CD4-positive, alpha-beta memory T cell (primary cell): ENCODE measurements at regions not wholly inside any gene's neighbourhood (a gene's known extent, or its start where the extent isn't known, plus 50 kb on each side); places are given as distances from the start of the nearest gene placed in this dataset.
"Not testable (repeated sequence)": the region's sequence is repeated elsewhere in the genome, so short reads cannot be mapped to it uniquely, and the experiment has no call there.

Experiments
- CTCF ChIA-PET: fragments of 350-600 bp; sonication (Branson Sonifier 250); formaldehyde crosslinking; loops from one replicate; lab custom pipeline; 2021; ENCODE audit warnings: inconsistent platforms; ENCODE audit not compliant: partially characterized antibody; lab: Charles Lee
- POLR2A ChIA-PET: fragments of 350-600 bp; sonication (Branson Sonifier 250); formaldehyde crosslinking; loops from one replicate; lab custom pipeline; 2021; ENCODE audit not compliant: partially characterized antibody; lab: Charles Lee
- DNase-seq, 5 donors: peaks; one replicate each; pipeline versions ENCODE4 v3.0.0 to v3.0.0-alpha.2; 2020 to 2022; ENCODE audit warnings: mixed read lengths in 1 of 5
- H3K27ac ChIP-seq: one replicate; pipeline ENCODE4 v1.7.0; 2013; ENCODE audit warnings: low read depth, low read length
- H3K27me3 ChIP-seq: 2 replicates; pipeline ENCODE4 v1.7.0; 2013; ENCODE audit warnings: mild to moderate bottlenecking, low read length, moderate library complexity; ENCODE audit not compliant: insufficient read depth
- H3K36me3 ChIP-seq: 2 replicates; pipeline ENCODE4 v1.7.0; 2013; ENCODE audit warnings: mild to moderate bottlenecking, low read length, moderate library complexity; ENCODE audit not compliant: insufficient read depth
- H3K4me1 ChIP-seq: 2 replicates; pipeline ENCODE4 v1.7.0; 2013; ENCODE audit warnings: mild to moderate bottlenecking, low read length, moderate library complexity; ENCODE audit not compliant: insufficient read depth
- H3K4me3 ChIP-seq, 2 donors: one replicate each; pipeline ENCODE4 v1.7.0; 2013; ENCODE audit warnings: low read length in 2 of 2, mild to moderate bottlenecking in 1 of 2
- H3K9me3 ChIP-seq, 2 donors: one replicate each; pipeline ENCODE4 v1.7.0; 2013; ENCODE audit warnings: low read length in 2 of 2, control low read depth in 1 of 2; ENCODE audit not compliant: control insufficient read depth in 1 of 2
- H3K27ac Mint-ChIP-seq, 7 donors: one replicate each; pipeline ENCODE4 v1.8.0; 2020 to 2021; ENCODE audit warnings: mixed read lengths in 7 of 7, mild to moderate bottlenecking in 6 of 7, inconsistent platforms in 3 of 7, moderate library complexity in 3 of 7
- H3K27me3 Mint-ChIP-seq, 2 donors: one replicate each; pipeline ENCODE4 v1.8.0; 2020 to 2021; ENCODE audit warnings: mixed read lengths in 2 of 2
- H3K36me3 Mint-ChIP-seq, 2 donors: one replicate each; pipeline ENCODE4 v1.8.0; 2020 to 2021; ENCODE audit warnings: mixed read lengths in 2 of 2, inconsistent platforms in 1 of 2, mild to moderate bottlenecking in 1 of 2
- H3K4me1 Mint-ChIP-seq, 4 donors: one replicate each; pipeline ENCODE4 v1.8.0; 2020 to 2021; ENCODE audit warnings: mixed read lengths in 4 of 4, mild to moderate bottlenecking in 1 of 4
- H3K4me3 Mint-ChIP-seq, 8 donors: one replicate each; pipeline ENCODE4 v1.8.0; 2020 to 2021; ENCODE audit warnings: mixed read lengths in 8 of 8, mild to moderate bottlenecking in 7 of 8, moderate library complexity in 6 of 8, inconsistent platforms in 3 of 8
- H3K9me3 Mint-ChIP-seq, 8 donors: one replicate each; pipeline ENCODE4 v1.8.0; 2020 to 2021; ENCODE audit warnings: mixed read lengths in 8 of 8, mild to moderate bottlenecking in 5 of 8, inconsistent platforms in 3 of 8, moderate library complexity in 1 of 8
- intact Hi-C: fragments of 100-400 bp; cut with micrococcal nuclease; formaldehyde crosslinking; loops from one replicate; pipeline ENCODE4 v1.15.1; 2023

GRCh38 chr2:149687052-149687427, 99.5 kb upstream of the MMADHC start:
- H3K36me3 Mint-ChIP-seq, result no peaks in the 10 kb centered on the region
- Histone ChIP-seq H3K27me3 (no peaks in the 10 kb centered on the region), H3K4me3 (no peak overlapping the region), H3K4me1 (no peaks in the 10 kb centered on the region), H3K36me3 (no peaks in the 10 kb centered on the region), H3K9me3 (no peaks in the 10 kb centered on the region), H3K27ac (no peak overlapping the region)
- peaks cover 3 to 7% of the 10 kb centered on the region in 2 donors for H3K27me3 Mint-ChIP-seq
- POLR2A ChIA-PET, result no interaction called here
- CTCF ChIA-PET, result no interaction called here
- no peak overlapping the region for H3K4me3 Mint-ChIP-seq
- intact Hi-C loops, result no loop called here
- no peak for DNase-seq
- no peaks in the 10 kb centered on the region for H3K4me1 Mint-ChIP-seq
- H3K9me3 Mint-ChIP-seq, result peaks cover 0 to 19% (median 6%) of the 10 kb centered on the region in 8 donors
- no peak overlapping the region for H3K27ac Mint-ChIP-seq

- Histone ChIP-seq H3K27me3 (no peaks in the 10 kb centered on the region), H3K4me1 (no peaks in the 10 kb centered on the region), H3K36me3 (no peaks in the 10 kb centered on the region), H3K27ac (no peak overlapping the region), H3K4me3 (no peak overlapping the region), H3K9me3 (no peaks in the 10 kb centered on the region)
- H3K36me3 Mint-ChIP-seq, result no peaks in the 10 kb centered on the region
- H3K27ac Mint-ChIP-seq, result no peak overlapping the region
- POLR2A ChIA-PET, result no interaction called here
- H3K4me1 Mint-ChIP-seq, result no peaks in the 10 kb centered on the region
- H3K9me3 Mint-ChIP-seq, result peaks cover 0 to 19% (median 6%) of the 10 kb centered on the region in 8 donors
- no peak overlapping the region for H3K4me3 Mint-ChIP-seq
- DNase-seq, result no peak
- peaks cover 3 to 7% of the 10 kb centered on the region in 2 donors for H3K27me3 Mint-ChIP-seq
- intact Hi-C loops, result no loop called here
- CTCF ChIA-PET, result no interaction called here
These were observed 98.8 kb upstream of the MMADHC start for GRCh38 chr2:149686136-149687051.

- DNase-seq, CTCF ChIA-PET, H3K36me3 ChIP-seq, POLR2A ChIA-PET, H3K4me3 ChIP-seq, intact Hi-C loops, H3K27ac Mint-ChIP-seq, H3K4me1 Mint-ChIP-seq, H3K4me1 ChIP-seq, H3K4me3 Mint-ChIP-seq, H3K9me3 ChIP-seq, H3K27ac ChIP-seq, H3K27me3 ChIP-seq, H3K36me3 Mint-ChIP-seq, H3K27me3 Mint-ChIP-seq: not testable (repeated sequence)
- peaks cover 0 to 19% (median 6%) of the 10 kb centered on the region in 8 donors for H3K9me3 Mint-ChIP-seq
These were observed 97.8 kb upstream of the MMADHC start for GRCh38 chr2:149685401-149685800.

GRCh38 chr2:149679286-149679685, 91.7 kb upstream of the MMADHC start:
- H3K4me1 Mint-ChIP-seq, result no peaks in the 10 kb centered on the region
- ChIA-PET CTCF (no interaction called here), POLR2A (no interaction called here)
- no peak for DNase-seq
- no peak overlapping the region for H3K27ac Mint-ChIP-seq
- no peak overlapping the region for H3K4me3 Mint-ChIP-seq
- no peaks in the 10 kb centered on the region for H3K27me3 ChIP-seq
- H3K27me3 Mint-ChIP-seq, result peaks cover 1 to 3% of the 10 kb centered on the region in 2 donors
- no peaks in the 10 kb centered on the region for H3K4me1 ChIP-seq
- peaks cover 0 to 14% (median 1%) of the 10 kb centered on the region in 8 donors for H3K9me3 Mint-ChIP-seq
- H3K27ac ChIP-seq, result no peak overlapping the region
- H3K9me3 ChIP-seq, result no peaks in the 10 kb centered on the region
- intact Hi-C loops, result no loop called here
- no peaks in the 10 kb centered on the region for H3K36me3 ChIP-seq
- H3K36me3 Mint-ChIP-seq, result no peaks in the 10 kb centered on the region
- H3K4me3 ChIP-seq, result no peak overlapping the region

GRCh38 chr2:149677416-149677815, 89.8 kb upstream of the MMADHC start:
- Histone ChIP-seq H3K36me3 (no peaks in the 10 kb centered on the region), H3K9me3 (no peaks in the 10 kb centered on the region), H3K27ac (no peak overlapping the region), H3K27me3 (no peaks in the 10 kb centered on the region), H3K4me3 (no peak overlapping the region), H3K4me1 (no peaks in the 10 kb centered on the region)
- Mint-ChIP-seq H3K27me3 (peaks cover 3% of the 10 kb centered on the region in 2 donors), H3K4me1 (no peaks in the 10 kb centered on the region), H3K4me3 (no peak overlapping the region), H3K36me3 (no peaks in the 10 kb centered on the region), H3K9me3 (peaks cover 0 to 16% (median 3%) of the 10 kb centered on the region in 8 donors), H3K27ac (no peak overlapping the region)
- ChIA-PET POLR2A (no interaction called here), CTCF (no interaction called here)
- intact Hi-C loops, result no loop called here
- DNase-seq, result no peak

GRCh38 chr2:149670086-149670485, 82.5 kb upstream of the MMADHC start:
- intact Hi-C loops, result no loop called here
- Histone ChIP-seq H3K9me3 (no peaks in the 10 kb centered on the region), H3K27ac (no peak overlapping the region), H3K27me3 (no peaks in the 10 kb centered on the region), H3K4me1 (no peaks in the 10 kb centered on the region), H3K36me3 (no peaks in the 10 kb centered on the region), H3K4me3 (no peak overlapping the region)
- Mint-ChIP-seq H3K4me3 (no peak overlapping the region), H3K9me3 (peaks cover 0 to 11% (median under 1%) of the 10 kb centered on the region in 8 donors), H3K27ac (no peak overlapping the region), H3K4me1 (no peaks in the 10 kb centered on the region), H3K27me3 (peaks cover 0 to 3% of the 10 kb centered on the region in 2 donors), H3K36me3 (no peaks in the 10 kb centered on the region)
- POLR2A ChIA-PET, result no interaction called here
- CTCF ChIA-PET, result no interaction called here
- no peak for DNase-seq

- ChIA-PET POLR2A (no interaction called here), CTCF (no interaction called here)
- no peak overlapping the region for H3K27ac Mint-ChIP-seq
- peaks cover 0 to 8% (median 0%) of the 10 kb centered on the region in 8 donors for H3K9me3 Mint-ChIP-seq
- H3K9me3 ChIP-seq, result no peaks in the 10 kb centered on the region
- no peaks in the 10 kb centered on the region for H3K36me3 ChIP-seq
- H3K36me3 Mint-ChIP-seq, result no peaks in the 10 kb centered on the region
- peaks cover 0 to 1% of the 10 kb centered on the region in 2 donors for H3K27me3 Mint-ChIP-seq
- no peak overlapping the region for H3K4me3 ChIP-seq
- intact Hi-C loops, result no loop called here
- DNase-seq, result no peak
- no peaks in the 10 kb centered on the region for H3K27me3 ChIP-seq
- H3K27ac ChIP-seq, result no peak overlapping the region
- no peaks in the 10 kb centered on the region for H3K4me1 Mint-ChIP-seq
- no peak overlapping the region for H3K4me3 Mint-ChIP-seq
- H3K4me1 ChIP-seq, result no peaks in the 10 kb centered on the region
These were observed 79.3 kb upstream of the MMADHC start for GRCh38 chr2:149666809-149667320.
